ENCODE measurements at regions not wholly inside any gene's neighbourhood (a gene's known extent, or its start where the extent isn't known, plus 50 kb on each side); places are given as distances from the start of the nearest gene placed in this dataset.

- Histone ChIP-seq H3K56ac (ENCODE audit: insufficient read length, low read depth, low read length) (no peak overlapping the region), H4K8ac (replicated peaks; ENCODE audit: insufficient read length, low read depth, low read length) (no peak overlapping the region), H3K27ac (ENCODE audit: insufficient read length, low read depth, low read length) (no peak overlapping the region), H3K23me2 (ENCODE audit: insufficient read length, low read depth, low read length, poor library complexity, severe bottlenecking) (no peaks in the 10 kb centered on the region), H2AFZ (ENCODE audit: low read length) (no peak overlapping the region), H2BK15ac (ENCODE audit: low read depth, low read length) (no peak overlapping the region), H3K79me2 (ENCODE audit: insufficient read depth, low read length) (no peaks in the 10 kb centered on the region), H3K14ac (ENCODE audit: insufficient read depth, low read length) (no peak overlapping the region), H2BK120ac (ENCODE audit: low read depth, low read length, poor library complexity, severe bottlenecking) (no peak overlapping the region), H3K79me1 (ENCODE audit: insufficient read depth, low read depth, low read length, poor library complexity, severe bottlenecking) (no peaks in the 10 kb centered on the region), H2AK5ac (ENCODE audit: insufficient read length, low read length) (no peak overlapping the region), H2BK20ac (ENCODE audit: low read depth, low read length, poor library complexity, severe bottlenecking) (no peak overlapping the region), H3K18ac (ENCODE audit: insufficient read length, low read depth, low read length) (no peak overlapping the region), H3K4me2 (ENCODE audit: insufficient read depth, insufficient read length, low read length) (no peak overlapping the region), H3K9me3 (ENCODE audit: control insufficient read depth, low read depth, low read length) (no peaks in the 10 kb centered on the region), H2BK5ac (ENCODE audit: insufficient read length, low read length) (no peak overlapping the region), H3K23ac (ENCODE audit: insufficient read length, low read depth, low read length) (no peak overlapping the region), H3K27me3 (ENCODE audit: insufficient read depth, low read length) (no peaks in the 10 kb centered on the region), H3K4ac (ENCODE audit: low read depth, low read length) (no peak overlapping the region), H4K20me1 (ENCODE audit: control insufficient read depth, insufficient read depth, insufficient read length) (no peaks in the 10 kb centered on the region), H4K5ac (ENCODE audit: insufficient read length, low read depth, low read length) (no peak overlapping the region), H3K4me1 (ENCODE audit: insufficient read depth, low read length) (peaks cover 20% of the 10 kb centered on the region; the same call in 1 of the 2 replicates), H3T11ph (ENCODE audit: low read length) (no peak overlapping the region), H3K9ac (ENCODE audit: extremely low read depth, insufficient read length, low read length) (no peak overlapping the region), H2BK12ac (ENCODE audit: insufficient read length, low read depth, low read length) (no peak overlapping the region), H4K91ac (ENCODE audit: insufficient read length, low read depth, low read length) (no peak overlapping the region)
- DNase-seq: no peak
- no peak overlapping the region for H3K27ac Mint-ChIP-seq
- no peak overlapping the region for H3K4me3 Mint-ChIP-seq
- no peaks in the 10 kb centered on the region for H3K9me3 Mint-ChIP-seq
- H3K27me3 Mint-ChIP-seq (ENCODE audit: low read depth): no peaks in the 10 kb centered on the region
- H3K4me1 Mint-ChIP-seq: peaks cover 45 to 57% of the 10 kb centered on the region in 2 experiments
- H3K36me3 Mint-ChIP-seq (ENCODE audit: insufficient read depth in 1 of 3, low read depth in 3 of 3): no peaks in the 10 kb centered on the region
- TF ChIP-seq, protein P1, sequence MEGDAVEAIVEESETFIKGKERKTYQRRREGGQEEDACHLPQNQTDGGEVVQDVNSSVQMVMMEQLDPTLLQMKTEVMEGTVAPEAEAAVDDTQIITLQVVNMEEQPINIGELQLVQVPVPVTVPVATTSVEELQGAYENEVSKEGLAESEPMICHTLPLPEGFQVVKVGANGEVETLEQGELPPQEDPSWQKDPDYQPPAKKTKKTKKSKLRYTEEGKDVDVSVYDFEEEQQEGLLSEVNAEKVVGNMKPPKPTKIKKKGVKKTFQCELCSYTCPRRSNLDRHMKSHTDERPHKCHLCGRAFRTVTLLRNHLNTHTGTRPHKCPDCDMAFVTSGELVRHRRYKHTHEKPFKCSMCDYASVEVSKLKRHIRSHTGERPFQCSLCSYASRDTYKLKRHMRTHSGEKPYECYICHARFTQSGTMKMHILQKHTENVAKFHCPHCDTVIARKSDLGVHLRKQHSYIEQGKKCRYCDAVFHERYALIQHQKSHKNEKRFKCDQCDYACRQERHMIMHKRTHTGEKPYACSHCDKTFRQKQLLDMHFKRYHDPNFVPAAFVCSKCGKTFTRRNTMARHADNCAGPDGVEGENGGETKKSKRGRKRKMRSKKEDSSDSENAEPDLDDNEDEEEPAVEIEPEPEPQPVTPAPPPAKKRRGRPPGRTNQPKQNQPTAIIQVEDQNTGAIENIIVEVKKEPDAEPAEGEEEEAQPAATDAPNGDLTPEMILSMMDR (conservative IDR thresholded peaks at IDR 0.05): no peak
- WGBS (ENCODE audit: extremely low coverage, insufficient read length, low lambda C conversion rate): no CpG with 5 or more reads among the region's 8 CpGs
Observed at GRCh38 chr3:71927505-71928066, 142.6 kb upstream of the PROK2 start.

All from H9 (cell line).